ENCODE measurements at regions not wholly inside any gene's neighbourhood (a gene's known extent, or its start where the extent isn't known, plus 50 kb on each side); places are given as distances from the start of the nearest gene placed in this dataset.

DNA sequence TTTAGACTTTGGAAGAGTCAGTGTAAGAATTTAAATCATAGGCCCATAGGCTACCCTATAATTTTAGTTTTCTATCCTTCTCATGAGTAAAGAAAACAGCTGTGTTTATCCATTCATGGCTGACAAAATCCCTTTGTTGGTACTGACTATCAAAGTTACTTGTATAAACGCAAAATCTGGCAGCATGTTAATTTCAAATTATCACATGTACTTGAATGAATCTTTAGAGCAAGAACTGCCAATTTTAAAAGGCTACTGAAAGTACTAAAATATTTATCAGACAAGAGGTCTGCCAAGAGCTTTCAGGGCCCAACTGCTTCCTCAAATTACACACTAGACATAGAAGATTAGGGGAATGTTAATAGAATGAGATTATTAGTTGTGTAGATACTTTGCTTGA lies 66.6 kb downstream of the MYL12B start:
- Mint-ChIP-seq H3K4me3 (no peak overlapping the region), H3K27ac (no peak overlapping the region), H3K4me1 (ENCODE audit: low read depth) (peaks cover 5% of the 10 kb centered on the region), H3K36me3 (no peaks in the 10 kb centered on the region), H3K9me3 (no peaks in the 10 kb centered on the region), H3K27me3 (peaks cover 5% of the 10 kb centered on the region)
- CTCF ChIA-PET = interaction anchor here (1.0 to 1.6 kb wide), 3 partner anchors 31 to 337 kb away, joined by 4 to 5 read pairs (median 4); no protein-coding TSS in a partner anchor
- no peak for DNase-seq
- intact Hi-C loops (cut with micrococcal nuclease) = no loop called here
- POLR2A ChIA-PET = no interaction called here

DNA sequence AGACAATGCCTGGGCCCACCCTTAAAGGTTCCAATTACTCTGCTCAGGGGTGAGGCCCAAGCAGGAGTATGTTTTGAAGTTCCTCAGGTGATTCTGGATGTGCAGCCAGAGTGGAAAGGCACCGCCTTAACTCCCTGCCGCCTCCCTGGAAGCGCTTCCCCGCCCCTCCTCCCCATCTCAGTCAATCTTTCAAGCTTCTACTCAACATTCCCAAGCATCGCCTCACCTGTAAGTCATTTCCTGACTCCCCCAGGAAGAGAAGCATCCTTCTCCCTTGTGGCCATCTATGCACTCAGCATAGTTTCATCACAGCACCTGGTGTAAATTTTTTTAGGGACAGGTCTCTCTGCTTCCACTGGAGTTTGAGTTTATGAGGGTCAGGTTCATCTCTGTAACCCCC lies 67.5 kb downstream of the MYL12B start:
- H3K4me3 Mint-ChIP-seq = no peak overlapping the region
- H3K27ac Mint-ChIP-seq = no peak overlapping the region
- H3K36me3 Mint-ChIP-seq = no peaks in the 10 kb centered on the region
- no peak for DNase-seq
- ChIA-PET POLR2A (no interaction called here), CTCF (interaction anchor here (1.0 to 1.6 kb wide), 3 partner anchors 32 to 336 kb away, joined by 4 to 5 read pairs (median 4); no protein-coding TSS in a partner anchor)
- peaks cover 4% of the 10 kb centered on the region for H3K27me3 Mint-ChIP-seq
- intact Hi-C loops (cut with micrococcal nuclease) = no loop called here
- H3K9me3 Mint-ChIP-seq = no peaks in the 10 kb centered on the region
- H3K4me1 Mint-ChIP-seq (ENCODE audit: low read depth) = no peaks in the 10 kb centered on the region

DNA sequence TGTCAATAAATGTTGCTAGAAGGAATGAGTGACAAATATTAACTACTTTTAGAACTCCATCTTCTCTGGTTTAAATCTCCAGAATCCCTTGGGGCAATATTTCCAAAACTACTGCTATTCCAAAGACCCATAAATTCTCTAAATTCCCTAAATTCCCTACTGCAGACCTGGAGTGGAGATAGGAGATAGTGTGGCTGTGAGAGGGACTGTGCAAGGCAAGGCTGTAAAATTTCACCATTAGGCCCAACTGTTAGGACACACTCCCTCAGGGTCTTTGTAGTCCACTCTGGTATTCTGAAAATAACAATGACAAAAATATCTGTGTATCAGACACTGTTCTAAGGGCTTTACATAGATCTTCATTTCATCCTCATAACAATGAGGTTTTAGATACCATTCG lies 67.9 kb downstream of the MYL12B start:
- ChIA-PET CTCF (interaction anchor here (1.9 kb wide), 1 partner anchor 33 kb away, joined by 5 read pairs; no protein-coding TSS in a partner anchor), POLR2A (no interaction called here)
- no peaks in the 10 kb centered on the region for H3K9me3 Mint-ChIP-seq
- H3K4me3 Mint-ChIP-seq = no peak overlapping the region
- peaks cover 4% of the 10 kb centered on the region for H3K27me3 Mint-ChIP-seq
- no peak overlapping the region for H3K27ac Mint-ChIP-seq
- intact Hi-C loops (cut with micrococcal nuclease) = no loop called here
- H3K36me3 Mint-ChIP-seq = no peaks in the 10 kb centered on the region
- H3K4me1 Mint-ChIP-seq (ENCODE audit: low read depth) = no peaks in the 10 kb centered on the region
- DNase-seq = no peak

DNA sequence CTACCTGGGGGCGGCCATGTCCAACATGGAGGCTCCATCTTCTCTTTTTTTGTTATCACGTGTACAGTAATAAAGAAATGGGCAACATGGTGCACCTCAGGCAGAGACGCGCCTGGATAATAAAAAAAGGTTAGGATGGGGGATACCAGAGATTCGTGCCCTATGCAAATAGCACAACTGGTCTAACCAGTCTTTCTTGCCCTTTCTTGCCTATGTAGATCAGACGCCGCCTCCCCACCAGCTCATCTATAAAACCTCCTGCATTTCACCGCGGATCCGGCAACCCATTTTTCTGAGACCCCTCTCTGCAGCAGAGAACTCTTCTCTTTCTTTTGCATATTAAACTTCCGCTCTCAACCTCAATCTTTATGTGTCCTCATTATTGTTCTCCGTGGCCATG lies 68.7 kb downstream of the MYL12B start:
- no peaks in the 10 kb centered on the region for H3K9me3 Mint-ChIP-seq
- no peak for DNase-seq
- H3K27ac Mint-ChIP-seq = no peak overlapping the region
- intact Hi-C loops (cut with micrococcal nuclease) = no loop called here
- H3K4me1 Mint-ChIP-seq (ENCODE audit: low read depth) = no peaks in the 10 kb centered on the region
- no peak overlapping the region for H3K4me3 Mint-ChIP-seq
- H3K36me3 Mint-ChIP-seq = no peaks in the 10 kb centered on the region
- POLR2A ChIA-PET = no interaction called here
- H3K27me3 Mint-ChIP-seq = peaks cover 4% of the 10 kb centered on the region
- CTCF ChIA-PET = interaction anchor here (0.7 to 1.9 kb wide), 2 partner anchors 34 to 335 kb away, joined by 3 to 5 read pairs; no protein-coding TSS in a partner anchor

DNA sequence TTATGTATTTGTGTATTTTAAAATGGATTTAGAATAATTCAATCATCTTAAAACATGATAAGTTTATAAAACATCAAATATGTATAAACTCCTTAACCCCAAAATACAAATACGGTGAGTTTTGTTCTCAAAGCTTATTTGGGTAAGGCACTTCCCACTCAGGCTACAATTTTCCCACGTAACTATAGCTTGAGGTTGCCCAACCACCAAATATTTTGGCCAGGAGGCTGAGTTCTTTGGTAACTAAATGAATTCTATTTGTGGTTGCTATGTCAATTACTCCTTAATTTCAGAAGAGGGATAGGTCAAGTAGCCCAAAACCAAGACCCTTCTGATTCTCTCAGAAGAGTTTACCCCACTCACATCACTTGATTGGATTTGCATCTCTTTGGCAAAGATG lies 70.4 kb downstream of the MYL12B start:
- H3K9me3 Mint-ChIP-seq = no peaks in the 10 kb centered on the region
- no peak overlapping the region for H3K27ac Mint-ChIP-seq
- POLR2A ChIA-PET = no interaction called here
- no peak overlapping the region for H3K4me3 Mint-ChIP-seq
- no peaks in the 10 kb centered on the region for H3K4me1 Mint-ChIP-seq (ENCODE audit: low read depth)
- peaks cover 4% of the 10 kb centered on the region for H3K27me3 Mint-ChIP-seq
- no peaks in the 10 kb centered on the region for H3K36me3 Mint-ChIP-seq
- DNase-seq = no peak
- intact Hi-C loops (cut with micrococcal nuclease) = no loop called here
- CTCF ChIA-PET = interaction anchor here (1.6 kb wide), 1 partner anchor 35 kb away, joined by 5 read pairs; no protein-coding TSS in a partner anchor

DNA sequence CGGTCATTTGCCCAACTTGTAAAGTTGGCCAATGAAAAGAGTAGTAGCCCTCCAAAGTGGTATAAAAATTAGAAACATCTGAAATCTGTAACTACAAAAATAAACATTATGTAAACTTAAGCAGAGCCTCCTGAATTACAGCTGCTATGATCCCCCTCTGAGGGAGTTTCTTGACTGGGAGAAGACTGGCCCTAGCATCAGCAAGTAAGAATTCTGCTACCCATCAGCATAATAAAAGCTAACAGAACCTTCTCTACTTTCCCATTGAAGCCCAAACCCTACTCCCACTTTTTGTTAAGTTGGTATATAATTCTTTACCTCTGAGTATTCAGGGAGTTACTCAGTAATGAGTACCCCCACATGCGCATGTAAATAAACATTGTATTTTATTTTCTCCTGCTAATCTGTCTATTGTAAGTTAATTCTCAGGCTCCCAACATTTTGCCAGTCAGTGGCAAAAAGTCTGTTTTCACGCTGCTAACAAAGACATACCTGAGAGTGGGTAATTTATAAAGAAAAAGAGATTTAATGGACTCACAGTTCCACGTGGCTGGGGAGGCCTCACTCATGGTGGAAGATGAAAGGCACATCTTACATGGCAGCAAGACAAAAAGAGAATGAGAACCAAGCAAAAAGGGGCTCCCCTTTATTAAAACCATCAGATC lies 71.3 kb downstream of the MYL12B start:
- Mint-ChIP-seq H3K4me3 (no peak overlapping the region), H3K27me3 (peaks cover 4% of the 10 kb centered on the region), H3K4me1 (ENCODE audit: low read depth) (no peaks in the 10 kb centered on the region), H3K9me3 (no peaks in the 10 kb centered on the region), H3K36me3 (no peaks in the 10 kb centered on the region), H3K27ac (no peak overlapping the region)
- POLR2A ChIA-PET = no interaction called here
- DNase-seq = no peak
- CTCF ChIA-PET = interaction anchor here (1.1 to 1.6 kb wide), 2 partner anchors 8 to 36 kb away, joined by 3 to 5 read pairs; no protein-coding TSS in a partner anchor
- intact Hi-C loops (cut with micrococcal nuclease) = no loop called here

DNA sequence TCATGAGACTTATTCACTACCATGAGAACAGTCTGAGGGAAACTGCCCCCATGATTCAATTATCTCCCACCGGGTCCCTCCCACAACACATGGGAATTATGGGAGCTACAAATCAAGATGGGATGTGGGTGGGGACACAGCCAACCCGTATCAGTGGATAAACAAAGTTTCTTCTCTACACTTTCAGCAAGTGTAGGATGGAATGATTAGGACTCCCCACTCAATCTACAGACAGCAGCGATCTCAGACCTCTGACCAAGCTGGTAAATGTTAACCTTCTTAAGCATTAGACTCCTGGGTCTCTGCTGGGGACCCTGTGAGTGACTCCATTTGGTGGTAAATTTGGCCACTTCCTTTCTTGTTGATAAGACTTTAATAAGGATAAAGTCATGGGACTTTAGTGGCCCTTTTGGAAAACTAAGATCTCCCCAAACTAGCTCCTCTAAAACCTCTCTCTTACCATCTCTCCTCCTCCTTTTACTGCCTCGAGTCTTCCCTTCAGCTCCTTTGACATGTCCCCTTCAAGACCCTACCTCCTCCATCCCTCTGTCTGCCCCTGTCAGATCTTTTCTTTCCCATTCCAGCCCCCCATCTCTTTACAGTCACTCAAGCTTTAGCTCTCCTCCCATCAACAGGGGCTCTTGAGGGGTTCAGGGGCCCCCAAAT lies 71.9 kb downstream of the MYL12B start:
- POLR2A ChIA-PET = no interaction called here
- no peak for DNase-seq
- CTCF ChIA-PET = interaction anchor here (1.1 kb wide), 1 partner anchor 9 kb away, joined by 3 read pairs; no protein-coding TSS in a partner anchor
- Mint-ChIP-seq H3K36me3 (no peaks in the 10 kb centered on the region), H3K27me3 (peaks cover 4% of the 10 kb centered on the region), H3K4me1 (ENCODE audit: low read depth) (no peaks in the 10 kb centered on the region), H3K27ac (no peak overlapping the region), H3K4me3 (no peak overlapping the region), H3K9me3 (no peaks in the 10 kb centered on the region)
- intact Hi-C loops (cut with micrococcal nuclease) = no loop called here

DNA sequence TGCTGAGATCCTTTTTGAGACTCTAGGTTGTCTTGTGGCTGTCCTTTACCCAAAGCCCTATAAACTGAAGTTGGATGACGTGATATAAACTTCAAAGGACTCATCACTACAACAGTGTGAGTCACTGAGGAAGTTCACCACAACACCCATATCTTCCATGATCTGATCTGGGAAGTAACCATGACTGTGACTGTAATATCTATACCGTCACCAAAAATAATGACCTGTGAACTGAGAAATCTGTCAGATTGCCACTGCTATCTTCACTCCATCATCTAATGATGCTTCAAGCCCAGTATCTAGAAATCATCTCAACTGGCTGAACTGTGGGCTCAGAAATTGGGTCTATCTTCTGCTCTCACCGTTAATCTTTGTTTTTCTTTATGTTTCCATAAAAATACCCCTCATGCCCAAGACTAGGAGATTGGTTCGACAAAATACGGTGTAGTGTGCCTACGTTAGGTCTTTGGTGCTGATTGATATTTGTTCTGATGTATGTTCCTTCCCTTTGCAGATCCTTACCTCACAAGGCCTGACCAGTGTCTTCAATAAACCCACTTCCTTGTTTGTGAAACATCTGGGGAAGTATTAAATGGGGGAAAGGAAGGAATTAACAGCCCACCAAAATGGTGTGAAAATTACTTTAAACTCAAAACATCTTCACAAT lies 78.2 kb downstream of the MYL12B start:
- Mint-ChIP-seq H3K36me3 (no peaks in the 10 kb centered on the region), H3K4me1 (ENCODE audit: low read depth) (peaks cover 16% of the 10 kb centered on the region), H3K27ac (peak overlapping the region; percentile 1), H3K27me3 (no peaks in the 10 kb centered on the region), H3K9me3 (no peaks in the 10 kb centered on the region), H3K4me3 (no peak overlapping the region)
- ChIA-PET POLR2A (interaction anchor here (0.9 kb wide), 1 partner anchor 108 kb away, joined by 3 read pairs; no protein-coding TSS in a partner anchor), CTCF (no interaction called here)
- no peak for DNase-seq
- intact Hi-C loops (cut with micrococcal nuclease) = loop anchor here (1.0 kb wide), 2 partner anchors 35 to 40 kb away; no protein-coding TSS in a partner anchor

DNA sequence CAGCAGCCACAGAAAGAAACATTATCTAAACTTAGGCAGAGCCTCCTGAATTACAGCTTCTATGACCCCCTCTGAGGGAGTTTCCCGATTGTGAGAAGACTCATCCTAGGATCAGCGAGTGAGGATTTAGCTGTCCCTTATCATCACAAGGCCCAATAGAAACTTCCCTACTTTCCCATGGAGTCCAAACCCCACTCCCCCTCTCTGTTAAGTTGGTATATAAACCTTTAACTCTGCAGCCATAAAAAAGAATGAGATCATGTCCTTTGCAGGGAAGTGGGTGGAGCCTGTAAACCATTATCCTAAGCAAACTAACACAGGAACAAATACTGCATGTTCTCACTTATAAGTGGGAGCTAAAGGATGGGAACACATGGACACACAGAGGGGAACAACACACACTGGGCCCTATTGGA lies 78.8 kb downstream of the MYL12B start:
- Mint-ChIP-seq H3K9me3 (no peaks in the 10 kb centered on the region), H3K27me3 (no peaks in the 10 kb centered on the region), H3K4me1 (ENCODE audit: low read depth) (peaks cover 16% of the 10 kb centered on the region), H3K36me3 (no peaks in the 10 kb centered on the region), H3K4me3 (no peak overlapping the region), H3K27ac (no peak overlapping the region)
- ChIA-PET POLR2A (interaction anchor here (0.9 kb wide), 1 partner anchor 108 kb away, joined by 3 read pairs; no protein-coding TSS in a partner anchor), CTCF (no interaction called here)
- DNase-seq = no peak
- intact Hi-C loops (cut with micrococcal nuclease) = loop anchor here (1.0 kb wide), 2 partner anchors 35 to 40 kb away; no protein-coding TSS in a partner anchor

DNA sequence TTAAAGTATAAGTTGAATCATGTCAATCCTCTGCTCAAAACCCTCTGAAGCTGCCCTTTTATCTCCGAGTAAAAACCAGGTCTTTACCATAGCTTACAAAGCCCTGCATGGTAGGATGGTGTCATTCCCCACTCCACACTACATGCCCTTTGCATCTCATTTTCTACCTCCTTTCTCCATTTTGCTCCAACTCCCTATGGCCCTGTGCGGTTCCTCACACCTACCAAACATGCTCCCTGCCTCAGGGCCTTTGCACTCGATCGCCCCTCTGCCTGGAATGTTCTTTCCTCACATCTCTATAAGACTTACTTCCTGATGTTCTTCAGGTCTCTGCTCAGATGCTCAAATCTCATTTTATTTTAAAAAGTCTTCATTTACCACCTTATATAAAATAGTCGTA lies 80.7 kb downstream of the MYL12B start:
- CTCF ChIA-PET = no interaction called here
- Mint-ChIP-seq H3K27me3 (peaks cover 2% of the 10 kb centered on the region), H3K4me3 (no peak overlapping the region), H3K27ac (no peak overlapping the region), H3K36me3 (no peaks in the 10 kb centered on the region), H3K9me3 (no peaks in the 10 kb centered on the region), H3K4me1 (ENCODE audit: low read depth) (peaks cover 16% of the 10 kb centered on the region)
- no peak for DNase-seq
- intact Hi-C loops (cut with micrococcal nuclease) = no loop called here
- POLR2A ChIA-PET = no interaction called here

DNA sequence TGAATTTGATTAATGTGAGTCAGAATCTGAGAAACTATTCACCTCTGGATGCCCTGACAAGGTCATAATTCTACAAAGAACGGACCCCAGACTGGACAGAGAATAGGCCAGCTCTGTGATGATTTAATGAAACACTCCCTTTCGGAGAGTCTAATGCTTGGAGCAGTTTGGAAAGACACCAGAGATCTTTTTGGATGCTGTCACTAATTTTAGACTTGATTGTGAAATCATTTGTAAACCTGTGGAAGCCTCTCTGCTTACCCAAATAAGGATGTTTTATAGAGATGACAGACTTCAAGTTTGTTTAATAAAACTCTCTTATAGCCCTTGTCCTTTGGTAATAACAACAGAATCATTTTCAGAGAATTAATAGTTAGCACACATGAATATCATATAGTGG lies 83.5 kb downstream of the MYL12B start:
- DNase-seq = no peak
- no peak overlapping the region for H3K27ac Mint-ChIP-seq
- intact Hi-C loops (cut with micrococcal nuclease) = no loop called here
- H3K4me1 Mint-ChIP-seq (ENCODE audit: low read depth) = peaks cover 5% of the 10 kb centered on the region
- H3K27me3 Mint-ChIP-seq = peaks cover 5% of the 10 kb centered on the region
- no peak overlapping the region for H3K4me3 Mint-ChIP-seq
- ChIA-PET CTCF (no interaction called here), POLR2A (no interaction called here)
- no peaks in the 10 kb centered on the region for H3K36me3 Mint-ChIP-seq
- no peaks in the 10 kb centered on the region for H3K9me3 Mint-ChIP-seq

DNA sequence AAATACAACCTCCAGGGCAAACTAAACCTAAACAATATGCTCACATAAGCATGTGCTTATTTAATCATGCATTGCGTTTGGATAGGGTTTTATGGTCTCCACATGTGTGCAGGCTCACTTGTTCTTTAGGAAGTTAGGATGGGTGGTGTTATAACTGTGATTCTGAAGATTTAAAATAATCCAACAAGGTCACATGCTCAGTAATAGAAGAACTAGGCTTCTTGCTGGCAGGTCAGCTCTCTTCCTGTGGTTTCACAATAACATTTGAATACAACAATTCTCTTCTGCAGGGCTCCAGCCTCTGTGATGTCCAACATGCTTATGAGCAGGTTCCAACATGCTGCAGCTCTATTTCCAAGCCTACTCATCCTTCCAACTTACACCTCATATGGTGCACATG lies 84.0 kb downstream of the MYL12B start:
- ChIA-PET CTCF (interaction anchor here (1.7 kb wide), 1 partner anchor 320 kb away, joined by 6 read pairs; no protein-coding TSS in a partner anchor), POLR2A (no interaction called here)
- H3K9me3 Mint-ChIP-seq = no peaks in the 10 kb centered on the region
- intact Hi-C loops (cut with micrococcal nuclease) = no loop called here
- peaks cover 5% of the 10 kb centered on the region for H3K27me3 Mint-ChIP-seq
- H3K27ac Mint-ChIP-seq = no peak overlapping the region
- no peak overlapping the region for H3K4me3 Mint-ChIP-seq
- DNase-seq = no peak
- H3K4me1 Mint-ChIP-seq (ENCODE audit: low read depth) = peaks cover under 1% of the 10 kb centered on the region
- H3K36me3 Mint-ChIP-seq = no peaks in the 10 kb centered on the region
